GM12891 (cell line): ENCODE measurements at regions not wholly inside any gene's neighbourhood (a gene's known extent, or its start where the extent isn't known, plus 50 kb on each side); places are given as distances from the start of the nearest gene placed in this dataset.

Experiments
- POLR2A ChIP-seq: IDR thresholded peaks from 2 replicates; pipeline ENCODE4 v1.6.1; 2011; ENCODE audit warnings: low read depth, low read length, control low read depth
- POLR2AphosphoS5 ChIP-seq: IDR thresholded peaks from 2 replicates; pipeline ENCODE4 v1.6.1; 2011; ENCODE audit warnings: low read depth, low read length, control low read depth
- TAF1 ChIP-seq: IDR thresholded peaks from 2 replicates; pipeline ENCODE4 v1.6.1; 2011; ENCODE audit warnings: low read depth, low read length, control low read depth

GRCh38 chr5:91598216-91598615 lies 215.1 kb upstream of the ARRDC3 start:
- TF ChIP-seq POLR2AphosphoS5 (no peak), TAF1 (no peak), POLR2A (no peak)
